HepG2 (cell line): ENCODE measurements at regions not wholly inside any gene's neighbourhood (a gene's known extent, or its start where the extent isn't known, plus 50 kb on each side); places are given as distances from the start of the nearest gene placed in this dataset.

Experiments used
- HNRNPK ChIP-seq: fragments of 200-400 bp; formaldehyde crosslinking; IDR thresholded peaks from 2 replicates; pipeline ENCODE4 v1.6.1; 2018; ENCODE audit warnings: low read length, low read depth, moderate library complexity, mild to moderate bottlenecking; ENCODE audit not compliant: poor library complexity, severe bottlenecking
- KAT2B ChIP-seq: fragments of 150-350 bp; IDR thresholded peaks from 2 replicates; pipeline ENCODE4 v1.6.1; 2014; ENCODE audit warnings: low read depth, low read length, borderline replicate concordance
- NFYB ChIP-seq: sonication (generic); formaldehyde crosslinking; IDR thresholded peaks from 2 replicates; pipeline ENCODE4 v1.4.0; 2020; ENCODE audit warnings: missing genetic modification reagents
- PHF8 ChIP-seq: sonication (generic); formaldehyde crosslinking; IDR thresholded peaks from 2 replicates; pipeline ENCODE4 v1.5.0; 2020; ENCODE audit warnings: missing genetic modification reagents
- RAD21 ChIP-seq: fragments of 450-650 bp; formaldehyde crosslinking; IDR thresholded peaks from 2 replicates; pipeline ENCODE4 v1.5.0; 2020; ENCODE audit warnings: mild to moderate bottlenecking
- RFX1 ChIP-seq: fragments of 450-650 bp; IDR thresholded peaks from 2 replicates; pipeline ENCODE4 v1.6.1; 2017
- SUZ12 ChIP-seq: fragments of 150-350 bp; IDR thresholded peaks from 2 replicates; pipeline ENCODE4 v1.6.1; 2014; ENCODE audit warnings: low read depth, low read length
- TMF1 ChIP-seq: sonication (generic); formaldehyde crosslinking; IDR thresholded peaks from 2 replicates; pipeline ENCODE4 v1.8.1; 2022; ENCODE audit warnings: low read depth, missing genetic modification reagents
- TF ChIP-seq, protein P1 (sequence below), 2 experiments: IDR thresholded peaks; 2 replicates each; pipeline ENCODE4 v1.6.1; 2011 to 2012; ENCODE audit warnings: low read length in 2 of 2, borderline replicate concordance in 1 of 2, low read depth in 1 of 2, mild to moderate bottlenecking in 1 of 2, moderate library complexity in 1 of 2
- TF ChIP-seq, protein P2 (sequence below): IDR thresholded peaks from 2 replicates; pipeline ENCODE4 v1.6.1; 2012; ENCODE audit warnings: inconsistent platforms
- TF ChIP-seq, protein P3 (sequence below): sonication (generic); formaldehyde crosslinking; IDR thresholded peaks from 2 replicates; pipeline ENCODE4 v1.4.0; 2020; ENCODE audit warnings: missing genetic modification reagents
- TF ChIP-seq, protein P4 (sequence below): sonication (generic); formaldehyde crosslinking; IDR thresholded peaks from 2 replicates; pipeline ENCODE4 v1.9.0; 2021; ENCODE audit warnings: missing genetic modification reagents, borderline replicate concordance

DNA sequence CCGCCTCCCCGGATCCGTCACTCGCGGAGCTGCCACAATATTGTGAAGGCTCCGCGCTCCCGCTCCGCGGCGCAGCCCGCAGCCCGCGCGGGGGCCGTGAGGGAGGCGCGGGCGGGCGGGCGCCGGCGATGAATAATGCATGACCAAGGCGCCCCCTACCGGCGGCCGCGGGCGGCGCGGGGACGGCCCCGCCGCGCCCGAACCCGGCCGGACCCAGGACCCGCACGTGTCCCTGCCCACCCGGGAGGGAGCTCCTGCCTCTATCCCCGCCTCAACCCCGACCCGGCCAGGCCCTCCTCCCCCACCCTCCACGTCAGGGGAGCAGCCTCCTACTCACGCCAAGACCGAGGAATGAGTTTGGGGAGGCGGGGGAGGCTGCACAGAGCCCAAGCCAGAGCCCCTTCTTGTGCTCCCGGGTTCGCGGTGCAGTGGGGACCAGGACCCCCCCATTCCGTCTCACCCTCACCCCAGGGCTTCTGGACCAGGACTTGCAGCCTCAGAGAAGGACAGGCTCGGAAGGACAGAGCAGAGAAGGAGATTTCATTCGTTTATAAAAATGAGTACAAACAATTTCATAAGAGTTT lies 70.8 kb upstream of the CASZ1 start (continued):
- TF ChIP-seq, protein P1, sequence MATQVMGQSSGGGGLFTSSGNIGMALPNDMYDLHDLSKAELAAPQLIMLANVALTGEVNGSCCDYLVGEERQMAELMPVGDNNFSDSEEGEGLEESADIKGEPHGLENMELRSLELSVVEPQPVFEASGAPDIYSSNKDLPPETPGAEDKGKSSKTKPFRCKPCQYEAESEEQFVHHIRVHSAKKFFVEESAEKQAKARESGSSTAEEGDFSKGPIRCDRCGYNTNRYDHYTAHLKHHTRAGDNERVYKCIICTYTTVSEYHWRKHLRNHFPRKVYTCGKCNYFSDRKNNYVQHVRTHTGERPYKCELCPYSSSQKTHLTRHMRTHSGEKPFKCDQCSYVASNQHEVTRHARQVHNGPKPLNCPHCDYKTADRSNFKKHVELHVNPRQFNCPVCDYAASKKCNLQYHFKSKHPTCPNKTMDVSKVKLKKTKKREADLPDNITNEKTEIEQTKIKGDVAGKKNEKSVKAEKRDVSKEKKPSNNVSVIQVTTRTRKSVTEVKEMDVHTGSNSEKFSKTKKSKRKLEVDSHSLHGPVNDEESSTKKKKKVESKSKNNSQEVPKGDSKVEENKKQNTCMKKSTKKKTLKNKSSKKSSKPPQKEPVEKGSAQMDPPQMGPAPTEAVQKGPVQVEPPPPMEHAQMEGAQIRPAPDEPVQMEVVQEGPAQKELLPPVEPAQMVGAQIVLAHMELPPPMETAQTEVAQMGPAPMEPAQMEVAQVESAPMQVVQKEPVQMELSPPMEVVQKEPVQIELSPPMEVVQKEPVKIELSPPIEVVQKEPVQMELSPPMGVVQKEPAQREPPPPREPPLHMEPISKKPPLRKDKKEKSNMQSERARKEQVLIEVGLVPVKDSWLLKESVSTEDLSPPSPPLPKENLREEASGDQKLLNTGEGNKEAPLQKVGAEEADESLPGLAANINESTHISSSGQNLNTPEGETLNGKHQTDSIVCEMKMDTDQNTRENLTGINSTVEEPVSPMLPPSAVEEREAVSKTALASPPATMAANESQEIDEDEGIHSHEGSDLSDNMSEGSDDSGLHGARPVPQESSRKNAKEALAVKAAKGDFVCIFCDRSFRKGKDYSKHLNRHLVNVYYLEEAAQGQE (IDR thresholded peaks at IDR 0.05; ENCODE audit: borderline replicate concordance in 1 of 2, low read depth in 1 of 2, low read length in 2 of 2): no peak
- no peak for TF ChIP-seq PHF8 (CRISPR knock-in tag)
- TF ChIP-seq KAT2B: no peak
- TF ChIP-seq SUZ12: no peak
- no peak for TF ChIP-seq TMF1 (CRISPR knock-in tag)
- TF ChIP-seq, protein P2, sequence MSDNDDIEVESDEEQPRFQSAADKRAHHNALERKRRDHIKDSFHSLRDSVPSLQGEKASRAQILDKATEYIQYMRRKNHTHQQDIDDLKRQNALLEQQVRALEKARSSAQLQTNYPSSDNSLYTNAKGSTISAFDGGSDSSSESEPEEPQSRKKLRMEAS: peak; percentile 22; the same call in 1 of the 2 replicates
- TF ChIP-seq RFX1: no peak
- TF ChIP-seq RAD21 (CRISPR knock-in tag): peak; percentile 82
- no peak for TF ChIP-seq HNRNPK
- TF ChIP-seq NFYB (CRISPR knock-in tag): no peak
- TF ChIP-seq, protein P3, sequence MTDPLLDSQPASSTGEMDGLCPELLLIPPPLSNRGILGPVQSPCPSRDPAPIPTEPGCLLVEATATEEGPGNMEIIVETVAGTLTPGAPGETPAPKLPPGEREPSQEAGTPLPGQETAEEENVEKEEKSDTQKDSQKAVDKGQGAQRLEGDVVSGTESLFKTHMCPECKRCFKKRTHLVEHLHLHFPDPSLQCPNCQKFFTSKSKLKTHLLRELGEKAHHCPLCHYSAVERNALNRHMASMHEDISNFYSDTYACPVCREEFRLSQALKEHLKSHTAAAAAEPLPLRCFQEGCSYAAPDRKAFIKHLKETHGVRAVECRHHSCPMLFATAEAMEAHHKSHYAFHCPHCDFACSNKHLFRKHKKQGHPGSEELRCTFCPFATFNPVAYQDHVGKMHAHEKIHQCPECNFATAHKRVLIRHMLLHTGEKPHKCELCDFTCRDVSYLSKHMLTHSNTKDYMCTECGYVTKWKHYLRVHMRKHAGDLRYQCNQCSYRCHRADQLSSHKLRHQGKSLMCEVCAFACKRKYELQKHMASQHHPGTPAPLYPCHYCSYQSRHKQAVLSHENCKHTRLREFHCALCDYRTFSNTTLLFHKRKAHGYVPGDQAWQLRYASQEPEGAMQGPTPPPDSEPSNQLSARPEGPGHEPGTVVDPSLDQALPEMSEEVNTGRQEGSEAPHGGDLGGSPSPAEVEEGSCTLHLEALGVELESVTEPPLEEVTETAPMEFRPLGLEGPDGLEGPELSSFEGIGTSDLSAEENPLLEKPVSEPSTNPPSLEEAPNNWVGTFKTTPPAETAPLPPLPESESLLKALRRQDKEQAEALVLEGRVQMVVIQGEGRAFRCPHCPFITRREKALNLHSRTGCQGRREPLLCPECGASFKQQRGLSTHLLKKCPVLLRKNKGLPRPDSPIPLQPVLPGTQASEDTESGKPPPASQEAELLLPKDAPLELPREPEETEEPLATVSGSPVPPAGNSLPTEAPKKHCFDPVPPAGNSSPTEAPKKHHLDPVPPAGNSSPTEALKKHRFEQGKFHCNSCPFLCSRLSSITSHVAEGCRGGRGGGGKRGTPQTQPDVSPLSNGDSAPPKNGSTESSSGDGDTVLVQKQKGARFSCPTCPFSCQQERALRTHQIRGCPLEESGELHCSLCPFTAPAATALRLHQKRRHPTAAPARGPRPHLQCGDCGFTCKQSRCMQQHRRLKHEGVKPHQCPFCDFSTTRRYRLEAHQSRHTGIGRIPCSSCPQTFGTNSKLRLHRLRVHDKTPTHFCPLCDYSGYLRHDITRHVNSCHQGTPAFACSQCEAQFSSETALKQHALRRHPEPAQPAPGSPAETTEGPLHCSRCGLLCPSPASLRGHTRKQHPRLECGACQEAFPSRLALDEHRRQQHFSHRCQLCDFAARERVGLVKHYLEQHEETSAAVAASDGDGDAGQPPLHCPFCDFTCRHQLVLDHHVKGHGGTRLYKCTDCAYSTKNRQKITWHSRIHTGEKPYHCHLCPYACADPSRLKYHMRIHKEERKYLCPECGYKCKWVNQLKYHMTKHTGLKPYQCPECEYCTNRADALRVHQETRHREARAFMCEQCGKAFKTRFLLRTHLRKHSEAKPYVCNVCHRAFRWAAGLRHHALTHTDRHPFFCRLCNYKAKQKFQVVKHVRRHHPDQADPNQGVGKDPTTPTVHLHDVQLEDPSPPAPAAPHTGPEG: peak; percentile 90
- TF ChIP-seq, protein P4, sequence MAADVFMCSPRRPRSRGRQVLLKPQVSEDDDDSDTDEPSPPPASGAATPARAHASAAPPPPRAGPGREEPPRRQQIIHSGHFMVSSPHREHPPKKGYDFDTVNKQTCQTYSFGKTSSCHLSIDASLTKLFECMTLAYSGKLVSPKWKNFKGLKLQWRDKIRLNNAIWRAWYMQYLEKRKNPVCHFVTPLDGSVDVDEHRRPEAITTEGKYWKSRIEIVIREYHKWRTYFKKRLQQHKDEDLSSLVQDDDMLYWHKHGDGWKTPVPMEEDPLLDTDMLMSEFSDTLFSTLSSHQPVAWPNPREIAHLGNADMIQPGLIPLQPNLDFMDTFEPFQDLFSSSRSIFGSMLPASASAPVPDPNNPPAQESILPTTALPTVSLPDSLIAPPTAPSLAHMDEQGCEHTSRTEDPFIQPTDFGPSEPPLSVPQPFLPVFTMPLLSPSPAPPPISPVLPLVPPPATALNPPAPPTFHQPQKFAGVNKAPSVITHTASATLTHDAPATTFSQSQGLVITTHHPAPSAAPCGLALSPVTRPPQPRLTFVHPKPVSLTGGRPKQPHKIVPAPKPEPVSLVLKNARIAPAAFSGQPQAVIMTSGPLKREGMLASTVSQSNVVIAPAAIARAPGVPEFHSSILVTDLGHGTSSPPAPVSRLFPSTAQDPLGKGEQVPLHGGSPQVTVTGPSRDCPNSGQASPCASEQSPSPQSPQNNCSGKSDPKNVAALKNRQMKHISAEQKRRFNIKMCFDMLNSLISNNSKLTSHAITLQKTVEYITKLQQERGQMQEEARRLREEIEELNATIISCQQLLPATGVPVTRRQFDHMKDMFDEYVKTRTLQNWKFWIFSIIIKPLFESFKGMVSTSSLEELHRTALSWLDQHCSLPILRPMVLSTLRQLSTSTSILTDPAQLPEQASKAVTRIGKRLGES: no peak
